HG03439 (cell line): ENCODE measurements at regions not wholly inside any gene's neighbourhood (a gene's known extent, or its start where the extent isn't known, plus 50 kb on each side); places are given as distances from the start of the nearest gene placed in this dataset.

Source experiments
- ATAC-seq: cut with Tn5 transposase; IDR thresholded peaks from one replicate; pipeline ENCODE4 v1.9.1; 2021; ENCODE audit warnings: mild to moderate bottlenecking, moderate library complexity; ENCODE audit not compliant: unreplicated experiment

DNA sequence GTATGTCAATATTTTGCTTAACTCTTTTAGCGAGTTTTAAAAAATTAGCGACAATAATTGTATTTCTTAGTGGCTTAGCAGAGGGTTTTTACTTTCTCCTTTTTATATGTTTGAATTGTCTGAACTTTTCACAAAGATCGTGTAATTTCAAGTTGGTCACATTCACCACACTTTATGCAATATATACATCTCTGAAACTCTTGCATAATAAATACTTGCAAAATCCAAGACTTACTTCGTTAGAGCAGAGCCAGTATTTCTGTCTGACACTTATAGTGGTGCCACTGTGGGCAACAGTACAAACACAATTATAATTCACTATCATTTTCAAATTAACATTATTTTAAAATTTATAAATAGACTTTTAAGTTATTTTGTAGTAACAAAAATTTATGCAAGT, 62.0 kb downstream of the SUCNR1 start:
- ATAC-seq, result no peak

DNA sequence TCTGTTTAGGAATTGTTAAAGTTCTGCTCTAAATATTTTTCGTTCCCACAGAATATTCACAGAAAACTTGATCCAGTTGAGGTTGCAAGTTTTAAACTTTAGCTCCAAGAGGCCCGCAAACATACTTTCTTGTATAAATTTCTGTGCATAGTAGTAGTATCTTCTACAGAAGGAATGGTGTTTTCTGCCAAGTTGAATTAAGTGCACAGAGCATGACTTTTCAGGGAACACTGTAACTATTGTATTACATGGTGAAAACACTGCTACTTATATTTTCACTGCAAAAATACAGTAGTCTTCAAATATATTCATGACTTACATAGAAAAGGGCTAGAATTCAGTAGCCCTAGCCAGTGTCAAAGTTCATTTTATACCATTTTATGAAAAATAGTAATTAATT, 67.0 kb downstream of the SUCNR1 start:
- no peak for ATAC-seq

DNA sequence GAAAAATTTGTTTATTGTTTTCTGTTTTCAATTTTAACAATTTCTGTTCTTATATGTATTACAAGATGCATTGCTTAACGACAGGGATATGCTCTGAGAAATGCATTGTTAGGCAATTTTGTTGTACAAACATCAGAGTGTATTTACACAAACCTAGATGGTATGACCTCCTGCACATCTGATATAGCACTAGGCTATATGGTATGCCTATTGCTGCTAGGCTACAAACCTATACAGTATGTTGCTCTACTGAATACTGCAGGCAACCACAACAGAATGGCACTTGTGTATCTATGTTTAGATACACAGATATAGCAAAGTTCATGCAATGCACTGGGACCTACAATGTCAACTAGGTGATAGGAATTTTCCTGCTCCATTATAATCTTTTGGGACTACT, 70.1 kb downstream of the SUCNR1 start:
- ATAC-seq, result no peak

DNA sequence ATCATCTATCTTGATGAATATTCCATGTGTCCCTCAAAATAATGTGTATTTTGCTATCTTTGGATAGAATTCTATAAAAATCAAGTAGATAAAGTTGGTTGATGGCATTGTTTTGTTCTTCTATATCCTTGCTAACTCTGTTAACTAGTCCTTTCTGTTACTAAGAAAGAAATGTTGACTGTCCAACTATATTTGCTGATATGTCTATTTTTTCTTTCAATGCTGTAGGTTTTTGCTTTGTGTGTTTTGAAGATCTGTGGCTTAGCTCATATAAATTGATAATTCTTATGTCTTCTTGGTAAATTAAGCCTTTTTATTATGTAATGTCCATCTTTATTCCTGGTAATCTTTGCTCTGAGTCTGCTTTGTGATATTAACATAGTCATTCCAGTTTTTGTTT, 70.9 kb downstream of the SUCNR1 start:
- ATAC-seq, result no peak

DNA sequence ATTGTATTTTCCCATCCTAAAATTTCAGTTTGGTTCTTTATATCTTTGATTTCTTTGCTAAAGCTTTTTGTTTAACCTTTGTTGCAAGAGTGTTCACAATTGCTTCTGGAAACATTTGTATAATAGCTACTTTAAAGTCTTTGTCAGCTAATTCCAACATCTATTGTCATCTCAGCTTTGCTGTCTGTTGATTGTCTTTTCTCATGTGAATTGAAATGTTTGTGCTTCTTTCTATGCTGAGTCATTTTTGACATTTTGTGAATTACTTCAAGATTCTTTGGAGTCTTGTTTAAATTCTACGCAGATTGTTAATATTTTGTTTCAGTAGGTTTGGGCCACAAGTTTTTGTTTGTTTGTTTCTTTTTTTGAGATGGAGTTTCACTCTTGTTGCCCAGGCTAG, 73.2 kb downstream of the SUCNR1 start:
- ATAC-seq, result no peak

DNA sequence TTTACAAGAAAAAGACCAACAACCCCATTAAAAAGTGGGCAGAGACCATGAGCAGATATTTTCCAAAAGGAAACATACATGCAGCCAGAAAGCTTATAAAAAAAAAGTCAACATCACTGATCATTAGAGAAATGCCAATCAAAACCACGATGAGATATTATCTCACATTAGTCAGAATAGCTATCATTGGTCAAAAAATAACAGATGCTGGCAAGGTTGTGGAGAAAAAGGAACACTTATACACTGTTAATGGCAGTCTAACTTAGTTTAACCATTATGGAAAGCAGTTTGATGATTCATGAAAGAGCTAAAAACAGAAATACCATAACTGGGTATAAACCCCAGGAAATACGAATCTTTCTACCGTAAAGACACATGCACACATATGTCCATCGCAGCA, 76.3 kb downstream of the SUCNR1 start:
- ATAC-seq, result no peak

DNA sequence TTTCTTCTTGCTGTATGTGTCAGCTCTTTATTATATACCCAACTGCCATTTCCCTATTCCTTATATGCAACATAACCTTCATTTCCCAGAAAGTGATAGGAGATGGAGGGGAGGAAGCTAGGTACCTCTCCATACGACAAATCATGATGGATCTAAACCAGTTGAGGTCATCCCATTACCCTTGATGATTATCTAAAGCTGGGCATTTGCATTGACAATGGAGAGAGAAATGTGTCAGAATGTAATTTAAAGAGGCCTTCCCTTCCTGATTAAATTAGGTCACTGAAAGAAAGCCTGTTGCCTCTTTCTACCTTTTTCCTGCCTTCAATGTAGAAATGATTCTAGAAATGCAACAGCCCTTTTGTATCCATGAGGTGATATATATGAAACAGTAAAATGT, 81.9 kb downstream of the SUCNR1 start:
- ATAC-seq, result no peak

DNA sequence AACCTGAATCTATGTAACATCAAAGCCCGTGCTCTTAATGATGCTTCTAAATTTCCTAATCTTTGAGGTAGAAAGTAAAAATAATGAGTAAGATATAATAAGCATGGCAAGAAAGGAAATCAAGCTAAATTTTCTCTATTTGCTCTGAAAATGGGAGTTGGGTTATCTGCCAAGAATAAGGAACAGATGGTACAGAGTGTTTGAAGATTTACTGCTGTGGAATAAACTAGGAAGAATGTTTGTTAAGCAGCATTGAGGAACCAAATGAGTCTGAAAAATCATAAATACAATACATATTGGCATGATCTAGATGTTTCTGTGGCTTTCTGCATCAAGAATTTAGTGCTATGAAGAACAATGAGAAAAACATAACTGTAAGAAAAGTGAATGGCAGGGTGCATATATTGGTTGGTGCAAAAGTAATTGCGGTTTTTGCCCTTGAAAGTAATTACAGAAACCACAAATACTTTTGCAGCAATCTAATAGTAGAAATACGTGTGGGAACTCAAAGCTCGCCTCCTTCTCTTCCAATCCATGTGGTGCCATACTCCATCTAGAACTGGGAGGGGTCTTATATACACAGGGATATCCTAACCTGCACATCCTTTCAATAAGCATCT, 87.6 kb downstream of the SUCNR1 start:
- ATAC-seq, result no peak

DNA sequence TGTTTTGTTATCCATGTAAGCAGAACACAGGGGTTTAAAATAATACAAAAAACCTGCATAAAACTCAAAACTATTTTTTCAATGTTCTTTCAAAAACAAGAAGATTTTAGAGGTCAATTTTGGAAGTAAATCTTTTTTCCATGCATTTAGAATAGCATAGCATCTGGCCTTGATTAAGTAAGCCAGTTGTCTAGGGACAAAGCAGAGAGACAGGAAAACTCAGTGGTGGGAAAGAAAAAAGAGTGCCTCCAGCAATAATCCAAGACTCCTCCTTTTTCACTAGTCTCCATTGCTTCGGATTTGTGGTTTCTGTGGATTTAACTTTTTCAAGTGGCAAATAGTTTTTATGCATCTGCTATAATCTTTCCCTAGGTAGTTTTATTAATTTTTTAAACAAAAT, 88.9 kb downstream of the SUCNR1 start:
- ATAC-seq, result no peak

DNA sequence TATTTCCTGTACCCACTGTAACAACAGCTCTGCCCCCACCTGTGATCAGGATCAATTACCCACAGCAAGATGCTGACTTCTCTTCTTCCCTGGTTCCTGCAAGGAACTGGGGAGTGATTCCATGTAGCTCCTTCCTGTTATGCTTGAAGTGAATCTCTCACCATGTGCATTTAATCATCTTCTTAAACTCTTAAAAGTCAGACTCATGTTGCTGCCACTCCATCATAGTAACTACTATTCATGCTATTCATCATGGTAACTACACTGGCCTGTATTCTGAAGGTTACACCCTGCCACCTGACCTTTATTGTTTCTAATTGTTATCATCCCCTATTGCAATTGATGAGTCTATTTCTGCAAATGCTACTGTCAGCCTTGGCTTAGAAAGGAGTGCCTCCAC, 89.5 kb downstream of the SUCNR1 start:
- no peak for ATAC-seq

DNA sequence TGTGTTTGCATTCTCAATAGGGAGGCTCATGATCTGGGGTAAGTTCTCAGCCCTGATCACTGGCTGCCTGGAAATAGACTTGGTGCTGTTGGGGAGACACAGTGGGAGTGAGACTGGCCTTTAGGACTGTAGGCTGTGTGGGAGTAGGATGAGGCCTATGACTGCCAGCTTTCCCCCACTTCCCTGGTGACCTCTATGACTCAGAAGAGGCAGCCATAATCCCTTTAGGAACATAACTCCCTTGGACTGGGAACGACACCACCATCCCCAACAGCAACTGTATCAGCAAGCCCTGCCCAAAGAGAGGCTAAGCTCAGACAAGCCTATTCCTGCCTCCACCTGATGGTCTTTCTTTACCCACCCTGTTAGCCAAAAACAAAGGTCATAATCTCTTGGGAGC, 91.3 kb downstream of the SUCNR1 start:
- ATAC-seq, result no peak

DNA sequence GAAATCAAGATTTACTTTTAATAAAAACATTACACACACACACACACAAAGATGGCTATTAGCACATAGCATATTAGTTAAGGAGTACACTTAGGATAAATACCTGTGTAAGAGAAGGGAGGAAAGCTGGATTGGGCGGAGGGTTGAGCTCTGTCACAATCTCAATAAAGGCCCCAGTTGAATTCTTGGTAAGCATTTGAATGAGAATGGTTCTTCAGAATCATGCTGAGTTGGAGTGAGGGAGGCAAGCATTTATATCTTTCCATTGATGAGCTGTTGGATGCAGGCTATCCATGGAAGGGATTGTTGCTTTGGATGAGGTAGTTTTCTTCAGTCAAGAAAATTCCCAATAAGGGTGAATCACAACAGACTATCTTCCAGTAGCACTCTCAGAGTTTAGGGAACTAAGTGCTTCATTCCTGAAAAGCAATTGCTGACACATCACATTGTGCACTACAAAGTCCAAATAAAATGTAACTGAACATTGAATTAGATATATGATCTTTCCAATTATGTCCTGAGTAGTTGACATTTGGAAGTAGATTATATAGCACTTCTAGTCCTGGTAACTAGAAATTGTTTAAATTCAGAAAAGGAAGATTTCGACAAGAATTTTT, 95.7 kb downstream of the SUCNR1 start:
- ATAC-seq, result no peak

DNA sequence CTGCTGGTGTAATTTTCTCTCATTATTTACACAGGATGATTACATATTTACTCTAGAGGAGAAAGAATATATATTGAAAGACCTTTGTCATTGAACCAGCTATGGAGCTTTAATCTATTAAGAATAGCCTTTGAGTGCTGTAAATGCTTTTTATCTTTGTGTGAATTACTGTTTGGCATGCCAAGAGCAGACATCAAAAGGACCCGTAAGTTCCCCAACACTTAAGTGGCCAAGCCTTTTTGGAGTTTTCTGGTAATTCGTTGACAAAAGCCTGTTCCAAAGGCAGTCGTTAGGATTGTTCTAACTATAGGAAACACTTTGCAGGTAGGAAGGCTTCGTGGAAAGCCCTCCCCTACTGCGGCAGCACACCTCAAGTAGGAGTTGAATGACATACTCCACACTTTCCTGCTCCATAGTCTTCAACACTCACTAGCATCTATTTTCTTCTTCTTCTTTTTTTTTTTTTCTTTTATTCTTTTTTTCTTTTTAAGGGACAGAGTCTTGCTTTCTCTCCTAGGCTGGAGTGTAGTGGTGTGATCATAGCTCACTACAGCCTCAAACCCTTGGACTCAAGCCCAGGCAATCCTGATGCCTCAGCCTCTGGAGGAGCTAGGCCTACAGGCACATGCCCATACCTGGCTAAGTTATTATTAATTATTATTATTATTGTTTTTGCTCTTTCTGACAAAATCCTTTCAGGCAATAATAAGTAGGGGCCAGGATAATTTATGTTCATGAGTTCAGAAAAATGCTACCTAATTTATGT, 98.6 kb downstream of the SUCNR1 start:
- no peak for ATAC-seq

DNA sequence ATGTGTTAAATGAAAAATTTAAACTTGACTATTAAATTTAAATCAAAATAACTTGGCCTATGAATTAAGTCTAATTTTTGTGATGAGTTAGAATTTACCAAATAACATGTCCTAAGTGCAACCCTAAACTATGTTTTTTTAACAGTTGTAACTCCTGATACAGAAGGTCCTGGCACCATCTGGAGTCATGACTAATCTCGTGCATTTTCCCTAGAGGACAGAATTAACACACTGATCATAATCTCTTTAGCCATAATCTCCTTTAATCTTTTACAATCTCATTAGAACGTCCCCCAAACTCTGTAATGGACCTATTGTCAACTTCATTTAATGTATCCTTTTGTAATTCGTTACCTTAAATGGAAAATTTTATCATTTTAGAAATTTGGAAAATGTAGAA, 100.6 kb downstream of the SUCNR1 start:
- ATAC-seq, result no peak

DNA sequence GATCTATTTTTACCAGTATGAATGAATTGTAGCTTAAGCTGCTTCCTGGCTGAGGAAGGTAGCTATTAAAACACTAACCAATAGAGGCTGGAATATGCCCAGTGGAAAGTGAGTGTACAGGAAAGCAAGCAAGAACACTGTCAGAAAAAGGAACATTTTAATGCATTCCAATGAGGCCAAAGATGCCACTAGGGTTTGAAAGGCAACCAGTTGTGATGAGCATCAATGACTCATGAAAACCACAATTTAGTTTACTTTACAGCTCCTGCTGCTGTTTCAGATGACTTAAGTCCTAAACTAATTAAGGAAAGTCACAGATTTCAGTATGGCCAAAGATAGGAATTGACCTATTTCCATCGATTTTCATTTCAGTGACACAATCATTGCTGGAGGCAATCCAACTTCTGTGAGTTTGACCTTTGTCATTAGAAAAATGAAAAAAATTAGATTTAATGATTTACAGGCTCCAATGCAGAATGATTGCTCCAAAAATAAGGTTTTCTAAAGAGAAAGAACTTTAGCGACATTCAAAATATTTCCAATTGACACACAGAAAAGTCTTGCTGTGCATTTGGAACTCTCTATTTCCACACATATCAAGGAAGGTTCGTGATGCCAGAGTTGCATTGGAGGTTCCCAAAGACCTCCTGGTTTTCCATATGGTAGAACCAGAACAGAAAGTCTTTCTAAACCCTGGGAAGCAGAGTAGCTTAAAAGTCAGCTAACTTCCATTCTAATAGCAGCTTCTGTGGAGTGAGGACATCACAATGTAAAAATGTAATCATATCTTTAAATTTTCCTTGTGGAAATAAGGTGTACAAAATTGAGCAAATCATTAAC, 103.0 kb downstream of the SUCNR1 start:
- ATAC-seq, result no peak

DNA sequence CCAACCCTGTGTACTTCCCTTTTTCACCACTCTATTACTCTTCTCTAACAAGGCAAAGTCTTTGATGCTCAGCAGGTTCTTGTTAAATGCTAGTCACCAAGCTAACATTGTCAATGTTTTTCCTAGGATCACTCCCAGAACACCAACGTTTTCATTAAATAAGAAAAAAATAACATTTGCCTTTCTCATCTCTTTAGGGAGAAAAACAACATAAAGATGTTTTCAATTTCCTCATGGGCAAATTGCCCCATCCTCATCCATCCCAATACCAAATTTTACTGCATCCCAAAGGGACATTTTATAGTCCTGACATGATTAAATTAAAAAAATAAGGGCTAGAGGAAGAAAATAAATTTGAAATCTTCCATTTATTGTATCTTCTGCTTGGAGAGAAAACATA, 106.5 kb downstream of the SUCNR1 start:
- ATAC-seq, result no peak

DNA sequence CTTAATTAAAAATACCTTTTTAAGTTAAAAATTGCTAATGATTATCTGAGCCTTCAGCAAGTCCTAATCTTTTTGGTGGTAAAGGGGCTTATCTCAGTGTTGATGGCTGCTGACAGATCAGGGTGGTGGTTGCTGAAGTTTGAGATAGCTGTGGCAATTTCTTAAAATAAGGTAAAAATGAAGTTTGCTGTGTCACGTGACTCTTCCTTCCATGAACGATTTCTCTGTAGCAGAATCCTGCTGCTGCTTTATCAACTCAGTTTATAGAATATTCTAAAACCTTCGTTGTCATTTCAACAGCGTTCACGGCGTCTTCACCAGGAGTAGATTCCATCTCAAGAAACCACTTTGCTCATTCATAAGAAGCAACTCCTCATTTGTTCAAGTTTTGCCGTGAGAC, 110.1 kb downstream of the SUCNR1 start:
- no peak for ATAC-seq

DNA sequence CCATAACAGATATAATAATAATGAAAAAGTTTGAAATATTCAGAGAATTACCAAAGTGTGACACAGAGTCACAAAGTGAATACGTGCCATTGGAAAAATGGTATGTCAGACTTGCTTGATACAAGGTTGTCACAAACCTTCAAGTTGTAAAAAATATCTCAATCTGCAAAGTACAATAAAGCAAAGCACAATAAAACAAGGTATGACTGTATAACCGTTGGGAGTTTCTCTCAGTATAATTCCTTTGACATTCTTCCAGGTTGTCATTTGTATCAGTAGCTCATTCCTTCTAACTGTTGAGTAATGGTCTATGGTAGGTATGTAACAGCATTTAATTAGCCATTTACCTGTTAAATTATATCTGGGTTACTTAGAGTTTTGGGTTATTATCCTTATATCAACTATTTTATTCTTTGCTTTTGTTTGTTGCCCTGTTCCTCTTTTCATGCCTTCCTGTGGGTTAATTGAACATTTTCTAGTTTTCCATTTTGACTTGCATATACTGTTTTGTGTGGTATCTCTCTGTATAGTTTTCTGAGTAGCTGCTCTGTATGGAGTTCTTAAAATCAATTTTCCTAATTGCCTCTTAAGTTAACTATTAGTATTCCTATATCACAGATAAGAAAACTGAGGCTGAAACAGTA, 112.5 kb downstream of the SUCNR1 start:
- ATAC-seq, result no peak

DNA sequence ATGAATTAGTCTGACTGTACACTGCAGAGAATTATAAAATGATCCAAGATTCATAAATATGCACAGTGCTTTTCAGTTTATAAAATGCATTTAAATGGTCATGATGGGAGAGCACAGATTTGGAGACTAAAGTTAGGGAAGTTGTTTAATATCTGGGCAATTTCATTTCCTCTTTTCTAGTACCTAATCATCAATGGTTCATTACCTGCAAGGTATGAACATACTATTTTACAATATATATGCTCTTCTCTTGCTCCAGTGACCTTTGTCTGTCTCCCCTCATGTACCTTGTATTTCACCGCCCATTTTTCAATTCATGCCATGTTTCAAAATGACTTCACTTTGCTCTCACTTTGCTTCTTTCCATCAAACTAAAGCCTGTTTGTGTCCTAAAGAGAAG, 114.5 kb downstream of the SUCNR1 start:
- ATAC-seq, result no peak

DNA sequence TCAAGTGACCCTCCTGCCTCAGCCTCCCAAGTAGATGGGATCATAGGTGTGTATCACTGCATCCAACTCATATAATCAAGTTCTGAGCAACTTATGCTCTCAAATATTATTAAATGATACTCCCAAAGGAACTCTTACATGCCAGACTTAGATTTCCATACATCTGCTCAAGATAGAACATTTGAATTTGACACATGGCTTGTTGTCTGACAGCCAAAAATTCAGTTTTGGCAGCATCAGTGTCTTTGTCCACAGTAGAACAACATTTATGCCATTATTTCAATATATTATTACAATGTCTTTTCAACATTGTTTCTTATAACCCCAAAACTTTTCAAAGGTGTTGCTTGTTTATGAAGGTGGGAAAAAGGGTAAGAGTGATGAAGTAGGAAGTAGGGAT, 116.2 kb downstream of the SUCNR1 start:
- no peak for ATAC-seq
